Central memory CD4-positive, alpha-beta T cell (primary cell): ENCODE measurements at regions not wholly inside any gene's neighbourhood (a gene's known extent, or its start where the extent isn't known, plus 50 kb on each side); places are given as distances from the start of the nearest gene placed in this dataset.

ENCODE experiments used
- DNase-seq: peaks from one replicate; pipeline ENCODE4 v3.0.0; 2022

DNA sequence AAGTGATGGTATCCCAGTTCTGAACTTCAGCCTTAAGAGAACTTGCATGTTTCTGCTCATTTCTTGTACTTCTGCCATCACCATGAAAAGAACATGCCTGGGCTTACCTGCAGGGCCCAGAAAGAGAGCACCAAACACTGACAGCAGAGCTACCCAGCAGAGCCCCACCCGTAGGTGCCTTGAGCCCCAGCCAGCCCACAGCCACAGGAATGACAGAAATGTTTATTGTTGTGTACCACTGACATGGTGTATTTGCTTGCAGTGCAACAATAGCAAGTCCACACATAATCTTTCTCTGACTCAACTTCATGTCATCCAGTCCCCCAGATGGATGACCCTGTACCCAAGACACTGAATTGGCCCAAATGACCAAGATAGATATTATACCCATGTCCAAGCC lies 195.2 kb downstream of the TSHZ3 start:
- DNase-seq = no peak

- DNase-seq = no peak
These were observed 196.3 kb downstream of the TSHZ3 start for GRCh38 chr19:31152906-31153305.

DNA sequence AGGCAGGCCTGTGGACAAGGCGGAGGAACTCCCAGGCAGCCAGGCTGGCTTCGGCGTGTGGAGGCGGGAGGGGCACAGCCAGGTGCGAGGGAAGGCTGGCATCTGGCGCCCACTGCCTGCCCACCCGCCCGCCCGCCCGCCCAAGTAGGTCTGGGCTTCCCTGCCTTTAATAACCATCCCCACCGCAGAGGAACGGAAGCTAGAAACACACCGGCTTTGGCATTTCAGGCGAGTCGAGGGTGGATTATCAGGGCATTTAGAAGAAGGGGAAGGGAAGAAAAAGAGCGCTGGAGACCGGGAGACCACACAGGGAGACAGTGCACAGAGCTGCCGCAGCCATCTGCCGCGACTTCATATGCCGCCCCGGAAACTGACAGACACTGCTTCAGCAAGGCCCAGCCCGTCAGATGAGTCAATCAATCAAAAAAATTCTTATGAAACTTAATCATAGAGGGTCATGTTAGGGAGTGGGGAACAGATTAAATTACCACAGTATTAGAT lies 199.7 kb downstream of the TSHZ3 start:
- DNase-seq = no peak

DNA sequence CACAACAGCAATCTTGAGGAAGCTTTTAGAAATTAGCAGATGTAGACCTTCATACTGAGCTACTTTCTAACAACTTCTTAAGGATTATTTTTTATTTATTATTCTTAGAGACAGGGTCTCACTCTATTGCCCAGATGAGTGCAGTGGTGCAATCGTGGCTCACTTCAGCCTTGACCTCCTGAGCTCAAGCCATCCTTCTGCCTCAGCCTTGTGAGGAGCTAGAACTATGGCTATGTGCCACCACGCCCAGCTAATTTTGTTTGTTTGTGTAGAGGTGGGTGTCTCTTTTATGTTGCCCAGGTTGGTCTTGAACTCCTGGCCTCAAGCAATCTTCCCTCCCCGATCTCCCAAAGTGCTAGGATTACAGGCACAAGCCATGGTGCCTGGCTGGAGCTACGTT lies 200.6 kb downstream of the TSHZ3 start:
- no peak for DNase-seq

DNA sequence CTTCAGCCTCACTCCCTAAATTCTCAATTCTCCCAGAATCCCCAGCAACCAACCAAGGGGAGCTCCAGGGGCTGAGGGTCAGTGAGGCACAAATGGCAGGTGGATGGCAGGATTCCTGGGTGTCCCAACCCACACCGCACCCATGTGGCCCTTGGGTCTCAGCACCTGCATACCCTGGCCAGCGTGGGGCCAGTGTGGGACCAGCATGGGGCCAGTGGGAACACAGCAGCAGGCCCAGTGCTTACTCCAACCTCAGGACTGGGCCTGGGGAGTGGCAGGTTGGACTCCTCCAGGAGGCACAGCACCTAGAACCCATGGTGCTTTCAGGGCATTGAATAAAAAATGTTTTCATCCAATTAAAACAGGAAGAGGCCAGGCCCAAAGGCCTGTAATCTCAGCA lies 202.0 kb downstream of the TSHZ3 start:
- no peak for DNase-seq

GRCh38 chr19:31146546-31147183 lies 202.6 kb downstream of the TSHZ3 start:
- DNase-seq = no peak

GRCh38 chr19:31146015-31146414 lies 203.2 kb downstream of the TSHZ3 start:
- DNase-seq = no peak

- DNase-seq = no peak
These were observed 204.2 kb downstream of the TSHZ3 start for GRCh38 chr19:31145007-31145406.

DNA sequence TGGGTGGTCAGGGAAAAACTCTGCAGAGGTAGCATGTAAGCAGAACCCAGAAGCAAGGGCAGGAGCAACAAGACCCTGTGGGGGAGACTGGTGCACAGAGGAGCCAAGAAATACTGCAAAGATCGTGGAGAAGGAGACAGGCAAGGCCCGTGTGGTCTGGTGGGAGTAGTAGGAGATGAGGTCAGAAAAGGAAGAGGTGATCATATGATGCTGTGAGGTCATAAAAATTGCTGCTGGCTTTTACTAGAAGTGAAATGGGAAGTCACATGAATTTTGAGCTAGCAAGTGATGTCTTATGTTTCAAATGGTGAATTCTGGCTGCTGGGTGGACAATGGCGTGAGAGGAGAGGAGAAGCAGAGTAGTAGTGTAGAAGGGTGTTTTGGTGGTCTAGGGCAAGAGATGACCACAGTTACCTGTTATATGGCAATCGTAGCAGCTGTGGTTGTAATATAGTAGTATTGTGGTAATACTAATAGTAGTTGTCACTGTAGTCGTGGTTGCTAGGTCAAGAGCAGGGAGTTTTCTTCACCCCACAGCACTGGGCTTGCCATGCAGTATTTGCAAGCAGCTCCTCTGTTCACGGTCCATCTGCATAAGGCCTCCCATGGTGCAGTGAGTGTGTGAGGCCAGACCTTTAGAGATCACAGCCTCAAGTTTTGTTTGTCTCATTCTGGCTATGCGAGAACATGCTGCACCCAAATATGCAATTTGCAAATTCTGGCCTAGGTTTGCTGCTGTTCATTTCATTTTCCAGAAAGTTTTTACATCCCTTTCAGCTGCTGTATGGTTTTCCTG lies 205.0 kb downstream of the TSHZ3 start:
- no peak for DNase-seq

- no peak for DNase-seq
These were observed 207.9 kb downstream of the TSHZ3 start for GRCh38 chr19:31141301-31141700.

GRCh38 chr19:31140717-31141116 lies 208.5 kb downstream of the TSHZ3 start:
- no peak for DNase-seq

GRCh38 chr19:31139871-31140505 lies 209.2 kb downstream of the TSHZ3 start:
- DNase-seq = no peak

- DNase-seq = no peak
These were observed 211.2 kb downstream of the TSHZ3 start for GRCh38 chr19:31138077-31138476.

GRCh38 chr19:31135841-31136240 lies 213.4 kb downstream of the TSHZ3 start:
- no peak for DNase-seq

DNA sequence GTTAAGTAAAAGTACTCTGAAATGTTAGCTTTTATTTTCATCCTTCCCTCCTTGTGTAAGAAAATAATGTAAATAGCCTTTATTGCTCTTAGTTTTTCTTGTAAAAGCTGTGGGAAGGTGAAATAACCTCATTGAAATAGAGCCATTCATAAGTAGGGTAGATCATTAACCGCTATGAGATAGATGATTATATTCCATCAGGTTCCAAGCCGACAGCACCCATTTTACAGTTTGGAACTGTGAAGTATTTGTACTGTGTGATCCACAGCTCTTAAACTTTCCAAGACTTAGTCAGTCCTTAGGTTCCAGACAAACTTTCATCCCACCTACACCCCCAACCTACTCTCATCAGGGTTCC lies 216.5 kb downstream of the TSHZ3 start:
- no peak for DNase-seq

GRCh38 chr19:31128291-31128690 lies 220.9 kb downstream of the TSHZ3 start:
- DNase-seq = no peak

DNA sequence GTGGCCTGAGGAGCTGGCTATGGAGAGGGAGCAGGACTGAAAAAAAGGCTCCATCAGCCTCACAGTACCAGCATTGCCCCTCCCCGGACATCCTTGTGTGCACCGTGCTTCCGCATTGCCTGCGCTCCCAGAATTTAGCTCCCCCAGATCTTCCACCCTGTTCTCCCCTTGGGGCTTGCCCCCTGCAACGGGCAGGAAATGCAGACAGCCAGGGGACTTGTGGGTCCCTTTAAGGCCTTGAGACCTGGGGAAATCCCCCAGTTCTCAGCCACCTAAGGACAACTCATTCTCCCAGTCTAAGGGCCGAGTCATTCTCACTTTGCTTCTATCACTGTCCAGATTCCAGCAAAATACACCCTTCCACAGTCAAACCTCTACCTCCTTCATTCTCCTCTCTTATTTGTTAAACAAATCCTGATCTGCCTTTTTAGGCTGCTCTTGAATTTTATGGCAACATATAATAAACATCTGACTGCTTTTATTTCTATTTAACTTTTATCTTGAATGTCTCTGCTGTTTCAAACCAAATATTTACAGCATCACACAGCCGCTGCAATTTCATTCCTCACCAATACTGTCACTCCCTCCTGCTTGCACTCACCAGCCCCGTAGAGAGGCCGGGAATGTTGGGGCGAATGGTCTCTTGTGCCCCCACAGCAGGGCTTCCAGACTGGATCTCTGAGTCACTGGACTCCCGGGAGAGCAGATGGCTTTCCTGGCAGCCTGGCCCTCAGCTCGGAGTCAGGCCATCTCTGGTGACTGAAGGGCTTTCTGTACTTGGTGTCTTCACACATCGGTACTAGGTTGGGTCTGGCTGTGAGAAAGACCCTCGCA lies 221.9 kb downstream of the TSHZ3 start:
- no peak for DNase-seq

DNA sequence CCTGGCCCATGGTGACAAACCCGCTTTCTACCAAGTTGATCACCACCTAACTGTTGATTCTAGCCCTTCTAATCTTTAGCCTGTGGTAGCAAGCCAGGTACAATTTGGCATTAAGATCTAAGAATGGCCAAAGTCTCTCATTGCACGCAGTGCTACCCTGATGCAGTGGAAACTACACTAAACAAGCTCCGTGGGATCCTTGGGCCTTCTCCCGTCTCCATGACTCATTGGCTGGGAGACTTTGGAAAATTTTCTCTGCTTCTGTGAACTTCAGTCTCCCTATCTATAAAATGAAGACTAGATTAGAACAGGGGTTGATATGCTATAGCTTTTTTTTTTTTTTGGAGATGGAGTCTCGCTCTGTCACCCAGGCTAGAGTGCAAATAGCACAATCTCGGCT lies 223.0 kb downstream of the TSHZ3 start:
- DNase-seq = no peak

DNA sequence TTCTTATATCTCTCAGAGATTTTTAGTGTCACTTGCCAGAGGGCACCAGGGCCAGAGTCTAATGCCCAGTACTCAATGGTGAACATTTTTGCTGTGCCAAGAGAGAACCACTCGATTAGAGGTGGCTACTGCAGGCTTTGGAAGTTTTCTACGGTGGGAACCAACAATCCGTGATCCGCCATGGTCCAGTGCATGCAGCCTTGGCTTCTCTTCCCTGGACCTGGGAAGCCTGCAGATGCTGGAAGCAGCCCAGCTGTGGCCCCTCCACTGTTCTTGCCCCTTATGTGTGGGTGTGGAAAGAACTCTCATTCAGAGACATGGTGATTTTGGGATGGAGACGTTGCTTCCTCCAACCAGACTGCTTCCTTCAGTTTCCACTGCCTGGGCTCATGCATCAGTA lies 224.2 kb downstream of the TSHZ3 start:
- DNase-seq = no peak

GRCh38 chr19:31121501-31121900 lies 227.7 kb downstream of the TSHZ3 start:
- no peak for DNase-seq

DNA sequence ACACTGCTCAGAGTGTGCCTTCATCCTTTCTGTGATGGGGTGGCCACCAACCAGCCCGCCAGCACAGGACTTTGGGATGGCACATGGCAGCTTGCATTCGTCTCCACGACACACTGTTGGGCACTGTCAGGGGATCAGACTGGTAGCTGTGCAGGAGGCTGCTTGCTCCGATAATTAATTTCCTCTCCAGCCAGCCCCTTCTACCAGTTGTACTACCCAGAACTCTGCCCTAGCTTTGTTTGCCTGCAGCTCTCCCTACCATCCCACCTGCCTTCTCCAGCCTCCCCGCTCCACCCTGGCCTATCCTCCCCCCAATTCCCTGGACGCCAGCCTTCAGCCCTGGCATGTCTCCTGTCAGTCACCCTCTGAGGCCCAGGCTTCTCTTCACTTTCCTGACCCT lies 228.3 kb downstream of the TSHZ3 start:
- no peak for DNase-seq

DNA sequence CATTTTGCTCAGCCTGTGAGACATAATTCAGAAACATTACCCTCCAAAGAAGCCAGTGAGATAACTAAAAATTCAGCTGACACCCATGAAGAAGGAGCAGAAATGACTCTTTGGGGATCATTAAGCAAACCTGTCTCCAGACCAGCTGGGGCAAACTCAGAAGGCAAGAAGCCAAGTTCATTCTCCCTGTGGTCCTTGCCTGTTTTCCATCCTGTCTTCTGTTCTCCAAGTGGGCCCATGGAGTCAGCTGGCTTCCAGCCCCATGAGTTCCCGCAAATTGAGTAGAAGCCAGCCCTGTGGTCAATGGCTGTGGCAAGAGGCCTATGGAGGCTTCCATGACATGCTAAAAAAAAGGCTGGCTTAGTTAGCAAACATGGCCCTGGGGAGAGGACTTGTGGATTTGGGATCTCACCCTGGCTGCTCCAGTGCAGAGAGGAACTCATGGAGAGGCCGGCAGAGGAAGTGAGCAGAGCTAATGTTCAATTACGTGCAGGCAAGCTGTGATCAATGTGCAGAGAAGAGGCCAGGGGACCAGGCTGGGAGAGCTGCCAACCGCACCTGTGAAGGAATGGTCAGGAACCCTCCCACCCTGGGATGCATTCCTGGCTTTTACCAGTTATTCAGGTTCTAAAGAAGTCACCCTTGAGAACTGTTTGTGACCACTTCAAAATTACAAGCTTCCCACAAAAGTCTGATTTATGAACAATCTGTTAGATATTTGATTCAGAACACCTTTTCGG lies 229.1 kb downstream of the TSHZ3 start:
- DNase-seq = no peak
